Adrenal gland (tissue), 9 donors: ENCODE measurements at regions not wholly inside any gene's neighbourhood (a gene's known extent, or its start where the extent isn't known, plus 50 kb on each side); places are given as distances from the start of the nearest gene placed in this dataset.

Experiments used
- DNase-seq, 7 donors: peaks; one replicate each; pipeline ENCODE4 v3.0.0-alpha.2; 2019 to 2020
- H3K27ac ChIP-seq, 5 donors: fragments of 200-600 bp; sonication (generic) in 4 of 5; 1 replicate in 3 of 5; 2 replicates in 2 of 5; pipeline versions ENCODE4 v1.5.1 to v1.8.0; 2016 to 2020; ENCODE audit warnings: mild to moderate bottlenecking in 1 of 5
- H3K27me3 ChIP-seq: fragments of 200-600 bp; 2 replicates; pipeline ENCODE4 v1.8.0; 2021
- H3K36me3 ChIP-seq, 2 donors: fragments of 200-600 bp; replicated peaks in 1 of 2; 1 replicate in 1 of 2; 2 replicates in 1 of 2; pipeline versions ENCODE4 v1.5.1 to v1.8.0; 2018 to 2022
- H3K4me1 ChIP-seq, 2 donors: fragments of 200-600 bp; replicated peaks in 1 of 2; 1 replicate in 1 of 2; 2 replicates in 1 of 2; pipeline versions ENCODE4 v1.5.1 to v1.8.0; 2018 to 2021
- H3K4me3 ChIP-seq, 4 donors: fragments of 200-600 bp; sonication (generic) in 3 of 4; one replicate each; pipeline ENCODE4 v1.5.1; 2016 to 2018
- H3K9me3 ChIP-seq, 3 donors: fragments of 200-600 bp; sonication (generic) in 1 of 3; replicated peaks in 1 of 3; 1 replicate in 2 of 3; 2 replicates in 1 of 3; pipeline versions ENCODE4 v1.5.1 to v1.8.0; 2016 to 2021
- CTCF ChIP-seq, 6 experiments: fragments of 450-650 bp in 4 of 6; fragments of 200-600 bp in 2 of 6; sonication (generic) in 1 of 6; IDR thresholded peaks; 1 replicate in 5 of 6; 2 replicates in 1 of 6; pipeline versions ENCODE4 v1.5.1 to v1.8.0; 2016 to 2021; ENCODE audit warnings: antibody characterized with exemption in 6 of 6, mild to moderate bottlenecking in 2 of 6, moderate library complexity in 1 of 6
- POLR2A ChIP-seq, 2 donors: fragments of 450-650 bp; IDR thresholded peaks; one replicate each; pipeline ENCODE4 v1.6.1; 2017; ENCODE audit warnings: antibody characterized with exemption in 2 of 2, mild to moderate bottlenecking in 2 of 2, moderate library complexity in 1 of 2
- WGBS, 4 donors: extraction: QIAGEN DNeasy Blood & Tissue Kit in 2 of 4; methylation state at CpG; one replicate each; pipeline versions ENCODE4 v1.1.5 to v1.1.7; 2013 to 2017; 5-methylcytosine and 5-hydroxymethylcytosine counted together
- intact Hi-C, 2 donors: fragments of 100-400 bp; cut with DNase I; formaldehyde crosslinking; loops; one replicate each; pipeline versions ENCODE4 v1.14.1 to v1.15.0; 2022 to 2023
- donor health status: healthy with polysubstance abuse.
- donor health status: Bipolar disorder and iron deficiency.
- donor health status: DM: yes; HTN: yes; CAD: no.
- donor health status: DM: no; HTN: no; CAD: no.
- donor health status: DM: no; HTN: no; CAD: no.

- TF ChIP-seq CTCF (IDR thresholded peaks at IDR 0.05): no peak
- no peak for TF ChIP-seq POLR2A (IDR thresholded peaks at IDR 0.05)
- DNase-seq: no peak
- no peaks in the 10 kb centered on the region for H3K36me3 ChIP-seq
- 57 to 78% (median 62%) methylated on average over 3 of the region's 3 CpGs for WGBS, 4 donors
- H3K4me1 ChIP-seq: peaks cover 0 to 16% of the 10 kb centered on the region in 2 donors
- no peaks in the 10 kb centered on the region for H3K9me3 ChIP-seq
- intact Hi-C loops: no loop called here
- H3K4me3 ChIP-seq: no peak overlapping the region
- H3K27ac ChIP-seq: peak overlapping the region in 1 of 5 donors; percentile 73
- no peaks in the 10 kb centered on the region for H3K27me3 ChIP-seq
These were observed 233.4 kb upstream of the FGGY start for GRCh38 chr1:59063501-59063900.

- no peak overlapping the region for H3K4me3 ChIP-seq
- no peaks in the 10 kb centered on the region for H3K36me3 ChIP-seq
- no peak overlapping the region for H3K27ac ChIP-seq
- H3K9me3 ChIP-seq: no peaks in the 10 kb centered on the region
- intact Hi-C loops: no loop called here
- DNase-seq: no peak
- no peaks in the 10 kb centered on the region for H3K27me3 ChIP-seq
- no peak for TF ChIP-seq CTCF (IDR thresholded peaks at IDR 0.05)
- TF ChIP-seq POLR2A (IDR thresholded peaks at IDR 0.05): no peak
- peaks cover 0 to 16% of the 10 kb centered on the region in 2 donors for H3K4me1 ChIP-seq
These were observed 232.3 kb upstream of the FGGY start for GRCh38 chr1:59064592-59064991.

GRCh38 chr1:59066236-59066635 lies 230.7 kb upstream of the FGGY start:
- Histone ChIP-seq H3K27me3 (no peaks in the 10 kb centered on the region), H3K27ac (no peak overlapping the region), H3K4me1 (peaks cover 0 to 16% of the 10 kb centered on the region in 2 donors), H3K36me3 (no peaks in the 10 kb centered on the region), H3K4me3 (no peak overlapping the region), H3K9me3 (no peaks in the 10 kb centered on the region)
- 57 to 73% (median 63%) methylated on average over 2 of the region's 2 CpGs for WGBS, 4 donors
- TF ChIP-seq POLR2A (IDR thresholded peaks at IDR 0.05): no peak
- no peak for TF ChIP-seq CTCF (IDR thresholded peaks at IDR 0.05)
- intact Hi-C loops: no loop called here
- DNase-seq: no peak

GRCh38 chr1:59070610-59071009 lies 226.3 kb upstream of the FGGY start:
- Histone ChIP-seq H3K27me3 (no peaks in the 10 kb centered on the region), H3K36me3 (no peaks in the 10 kb centered on the region), H3K4me3 (no peak overlapping the region), H3K9me3 (no peaks in the 10 kb centered on the region), H3K4me1 (no peaks in the 10 kb centered on the region), H3K27ac (no peak overlapping the region)
- no peak for DNase-seq
- no peak for TF ChIP-seq CTCF (IDR thresholded peaks at IDR 0.05)
- no peak for TF ChIP-seq POLR2A (IDR thresholded peaks at IDR 0.05)
- intact Hi-C loops: no loop called here
